PFSK-1 (cell line): ENCODE measurements at regions not wholly inside any gene's neighbourhood (a gene's known extent, or its start where the extent isn't known, plus 50 kb on each side); places are given as distances from the start of the nearest gene placed in this dataset.

ENCODE experiments used
- FOXP2 ChIP-seq: optimal IDR thresholded peaks from 2 replicates; pipeline ENCODE3; 2011; ENCODE audit warnings: borderline replicate concordance, control low read depth, inconsistent platforms; ENCODE audit not compliant: insufficient read depth; ENCODE audit errors: extremely low read length, extremely low read depth
- POLR2AphosphoS5 ChIP-seq: IDR thresholded peaks from 2 replicates; pipeline ENCODE4 v1.6.1; 2012; ENCODE audit warnings: low read depth, mild to moderate bottlenecking, control low read depth, low read length, moderate library complexity
- REST ChIP-seq, 2 experiments: IDR thresholded peaks; 2 replicates each; pipeline versions ENCODE4 v1.6.1 to v1.8.0; 2011 to 2012; ENCODE audit warnings: low read depth in 2 of 2, low read length in 2 of 2, control low read depth in 1 of 2, inconsistent platforms in 1 of 2, mild to moderate bottlenecking in 1 of 2, moderate library complexity in 1 of 2; ENCODE audit not compliant: insufficient read depth in 1 of 2
- SIN3A ChIP-seq: IDR thresholded peaks from 2 replicates; pipeline ENCODE4 v1.6.1; 2012; ENCODE audit warnings: mild to moderate bottlenecking, low read length, moderate library complexity, borderline replicate concordance; ENCODE audit not compliant: insufficient read depth
- TAF1 ChIP-seq: IDR thresholded peaks from 2 replicates; pipeline ENCODE4 v1.6.1; 2012; ENCODE audit warnings: low read length, control low read depth, borderline replicate concordance; ENCODE audit not compliant: insufficient read depth

- TF ChIP-seq POLR2AphosphoS5: no peak
- TF ChIP-seq FOXP2: no peak
- no peak for TF ChIP-seq TAF1
- TF ChIP-seq REST (IDR thresholded peaks at IDR 0.05; ENCODE audit: insufficient read depth in 1 of 2, low read depth in 2 of 2, low read length in 2 of 2): no peak
- no peak for TF ChIP-seq SIN3A
These were observed 65.4 kb downstream of the DACT1 start for GRCh38 chr14:58703161-58703506.

GRCh38 chr14:58705066-58705465 is 67.3 kb downstream of the DACT1 start:
- TF ChIP-seq SIN3A: no peak
- no peak for TF ChIP-seq TAF1
- TF ChIP-seq POLR2AphosphoS5: no peak
- no peak for TF ChIP-seq FOXP2
- TF ChIP-seq REST (IDR thresholded peaks at IDR 0.05; ENCODE audit: insufficient read depth in 1 of 2, low read depth in 2 of 2, low read length in 2 of 2): no peak

DNA sequence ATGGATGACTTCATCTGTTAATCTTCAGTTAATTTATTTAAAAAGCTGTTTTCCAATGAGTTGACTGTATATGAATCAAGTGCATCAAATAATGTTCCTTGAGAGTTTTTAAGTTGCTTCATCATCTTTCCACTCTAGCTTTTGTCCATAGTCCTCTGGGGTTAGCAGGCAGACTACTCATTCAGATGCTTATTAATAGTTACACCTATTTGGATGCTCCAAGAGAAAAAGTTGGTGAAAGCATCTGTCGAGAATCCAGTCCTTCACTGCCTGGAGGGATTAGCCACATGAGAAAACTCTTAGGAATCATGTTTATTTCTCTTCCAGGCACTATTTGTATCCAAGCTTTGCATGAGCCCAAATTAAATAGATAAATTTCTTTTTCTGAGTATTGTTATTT is 70.2 kb downstream of the DACT1 start:
- TF ChIP-seq SIN3A (no peak), POLR2AphosphoS5 (no peak), TAF1 (no peak), REST (IDR thresholded peaks at IDR 0.05; ENCODE audit: insufficient read depth in 1 of 2, low read depth in 2 of 2, low read length in 2 of 2) (no peak), FOXP2 (no peak)

DNA sequence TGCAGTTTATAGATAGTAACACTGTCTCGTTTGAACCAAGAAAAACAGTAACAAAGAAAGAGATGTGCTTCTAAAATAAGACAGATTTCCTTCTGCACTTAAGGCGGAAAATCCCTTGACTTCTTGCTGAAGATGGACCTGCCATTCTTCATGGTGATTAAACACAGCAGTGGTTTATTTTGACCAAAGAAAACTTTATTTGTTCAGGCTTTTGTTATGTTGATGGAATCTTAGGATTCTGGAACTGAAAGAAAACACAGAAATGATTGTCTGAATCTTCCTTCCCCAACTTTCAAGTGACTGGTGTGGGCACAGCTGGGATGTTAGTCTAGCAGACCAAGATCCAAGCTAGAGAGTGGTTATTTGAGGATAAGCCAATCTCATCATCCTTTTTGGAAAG is 72.2 kb downstream of the DACT1 start:
- TF ChIP-seq TAF1 (no peak), REST (IDR thresholded peaks at IDR 0.05; ENCODE audit: insufficient read depth in 1 of 2, low read depth in 2 of 2, low read length in 2 of 2) (no peak), SIN3A (no peak), FOXP2 (no peak), POLR2AphosphoS5 (no peak)

DNA sequence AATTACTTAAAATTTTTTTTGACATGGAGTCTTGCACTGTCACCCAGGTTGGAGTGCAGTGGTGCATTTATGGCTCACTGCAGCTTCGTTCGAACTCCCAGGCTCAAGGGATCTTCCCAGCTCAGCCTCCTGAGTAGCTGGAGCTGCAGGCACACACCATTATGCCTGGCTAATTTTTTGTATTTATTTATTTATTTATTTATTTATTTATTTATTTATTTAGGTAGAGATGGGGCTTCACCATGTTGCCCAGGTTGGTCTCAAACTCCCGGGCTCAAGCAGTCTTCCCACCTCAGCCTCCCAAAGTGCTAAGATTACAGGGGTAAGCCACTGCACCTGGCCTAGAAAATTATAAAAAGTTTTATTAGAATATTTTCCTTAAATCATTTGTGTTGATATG is 73.6 kb downstream of the DACT1 start:
- TF ChIP-seq REST (IDR thresholded peaks at IDR 0.05; ENCODE audit: insufficient read depth in 1 of 2, low read depth in 2 of 2, low read length in 2 of 2) (no peak), TAF1 (no peak), POLR2AphosphoS5 (no peak), FOXP2 (no peak), SIN3A (no peak)
